GM12878 (cell line): ENCODE measurements at regions not wholly inside any gene's neighbourhood (a gene's known extent, or its start where the extent isn't known, plus 50 kb on each side); places are given as distances from the start of the nearest gene placed in this dataset.
"Not testable (repeated sequence)": the region's sequence is repeated elsewhere in the genome, so short reads cannot be mapped to it uniquely, and the experiment has no call there.

Experiments used
- ATAC-seq: fragments of 200-7000 bp; cut with Tn5 transposase; 3 replicates; pipeline ENCODE4 v1.9.1; 2020; ENCODE audit warnings: mild to moderate bottlenecking, moderate library complexity
- BruUV-seq: library from RNA; stranded (reverse); fragments of 400-500 nt; replicated peaks from 2 replicates; lab custom pipeline; 2021; lab: Mats Ljungman, UMichigan
- CTCF ChIA-PET: fragments of 300-600 bp; sonication (Branson Sonifier 250); formaldehyde crosslinking; extraction: SDS; loops from one replicate; lab custom pipeline; 2021; ENCODE audit warnings: inconsistent platforms; lab: Yijun Ruan, JAX
- POLR2A ChIA-PET: fragments of 350-600 bp; formaldehyde crosslinking; extraction: SDS; loops from one replicate; lab custom pipeline; 2021; ENCODE audit warnings: inconsistent platforms; lab: Charles Lee
- RAD21 ChIA-PET: fragments of 300-600 bp; sonication (Branson Sonifier 250); formaldehyde crosslinking; loops from one replicate; lab custom pipeline; 2023; ENCODE audit warnings: antibody characterized with exemption; ENCODE audit not compliant: unreplicated experiment; lab: Charles Lee
- SMC1A ChIA-PET: fragments of 300-600 bp; sonication (Branson Sonifier 250); formaldehyde crosslinking; loops from one replicate; lab custom pipeline; 2023; ENCODE audit not compliant: unreplicated experiment, uncharacterized antibody; lab: Charles Lee
- DNase-seq: peaks from one replicate; pipeline ENCODE4 v3.0.0-alpha.2; 2011; ENCODE audit warnings: low read depth, low spot score
- FAIRE-seq: peaks from 3 replicates; lab custom pipeline; 2011; peaks lifted over from hg19 to GRCh38; lab: Jason Lieb, UNC
- H2AFZ ChIP-seq: 2 replicates; pipeline ENCODE4 v1.6.0; 2011; ENCODE audit warnings: low read depth, low read length, control low read depth; ENCODE audit not compliant: control insufficient read depth
- H3K27ac ChIP-seq: 2 replicates; pipeline ENCODE4 v1.5.1; 2011; ENCODE audit warnings: control low read depth; ENCODE audit not compliant: control insufficient read depth, insufficient read depth
- H3K27me3 ChIP-seq, 2 experiments: replicated peaks in 1 of 2; 2 replicates each; pipeline versions ENCODE4 v1.6.0 to v1.6.1; 2011; ENCODE audit warnings: low read length in 1 of 2; ENCODE audit not compliant: control insufficient read depth in 2 of 2, insufficient read depth in 2 of 2
- H3K36me3 ChIP-seq, 2 experiments: 2 replicates each; pipeline ENCODE4 v1.5.1; 2011; ENCODE audit warnings: low read length in 1 of 2; ENCODE audit not compliant: control insufficient read depth in 2 of 2, insufficient read depth in 2 of 2
- H3K4me1 ChIP-seq: 2 replicates; pipeline ENCODE4 v1.6.1; 2011; ENCODE audit warnings: mild to moderate bottlenecking, low read length, moderate library complexity, mixed read lengths; ENCODE audit not compliant: control insufficient read depth, insufficient read depth
- H3K4me2 ChIP-seq: 2 replicates; pipeline ENCODE4 v1.6.0; 2011; ENCODE audit warnings: control low read depth; ENCODE audit not compliant: control insufficient read depth, insufficient read depth
- H3K4me3 ChIP-seq: fragments of 200-600 bp; sonication (generic); 2 replicates; pipeline ENCODE4 v1.5.1; 2016
- H3K79me2 ChIP-seq: 2 replicates; pipeline ENCODE4 v1.6.0; 2011; ENCODE audit warnings: low read length; ENCODE audit not compliant: control insufficient read depth, insufficient read depth
- H3K9ac ChIP-seq: 2 replicates; pipeline ENCODE4 v1.8.0; 2011; ENCODE audit warnings: low read length, control low read depth, mixed read lengths; ENCODE audit not compliant: control insufficient read depth, insufficient read depth
- H3K9me3 ChIP-seq: replicated peaks from 3 replicates; pipeline ENCODE4 v1.5.1; 2011; ENCODE audit warnings: mild to moderate bottlenecking, low read length; ENCODE audit not compliant: control insufficient read depth, insufficient read depth
- H4K20me1 ChIP-seq: 2 replicates; pipeline ENCODE4 v1.6.0; 2011; ENCODE audit not compliant: control insufficient read depth, insufficient read depth
- BACH1 ChIP-seq: fragments of 450-650 bp; IDR thresholded peaks from 2 replicates; pipeline ENCODE4 v1.6.1; 2017; ENCODE audit warnings: mild to moderate bottlenecking, borderline replicate concordance
- BHLHE40 ChIP-seq, 2 experiments: fragments of 450-650 bp in 1 of 2; IDR thresholded peaks; 2 replicates each; pipeline ENCODE4 v1.6.1; 2011 to 2017; ENCODE audit warnings: low read depth in 2 of 2, borderline replicate concordance in 1 of 2, improper control_type of control experiment in 1 of 2, low read length in 1 of 2, mild to moderate bottlenecking in 1 of 2
- CBFB ChIP-seq: IDR thresholded peaks from 2 replicates; pipeline ENCODE4 v1.6.1; 2016; ENCODE audit warnings: antibody characterized with exemption, low read depth
- DPF2 ChIP-seq: fragments of 450-650 bp; IDR thresholded peaks from 2 replicates; pipeline ENCODE4 v1.6.1; 2017; ENCODE audit warnings: mild to moderate bottlenecking
- EP300 ChIP-seq, 2 experiments: fragments of 150-350 bp in 1 of 2; IDR thresholded peaks; 2 replicates each; pipeline ENCODE4 v1.6.1; 2011 to 2012; ENCODE audit warnings: low read depth in 2 of 2, low read length in 2 of 2, borderline replicate concordance in 1 of 2, improper control_type of control experiment in 1 of 2, inconsistent platforms in 1 of 2; ENCODE audit not compliant: control insufficient read depth in 1 of 2
- HDGF ChIP-seq: fragments of 450-650 bp; IDR thresholded peaks from 2 replicates; pipeline ENCODE4 v1.6.1; 2016; ENCODE audit warnings: antibody characterized with exemption
- IKZF1 ChIP-seq: fragments of 450-650 bp; conservative IDR thresholded peaks from 2 replicates; pipeline ENCODE4 v1.6.1; 2017; ENCODE audit warnings: antibody characterized with exemption, mild to moderate bottlenecking
- IKZF2 ChIP-seq, 2 experiments: fragments of 450-650 bp; IDR thresholded peaks; 2 replicates each; pipeline ENCODE4 v1.6.1; 2017; ENCODE audit warnings: mild to moderate bottlenecking in 2 of 2, moderate library complexity in 2 of 2
- JUNB ChIP-seq: IDR thresholded peaks from 2 replicates; pipeline ENCODE4 v1.6.1; 2016; ENCODE audit warnings: antibody characterized with exemption, mild to moderate bottlenecking
- MTA3 ChIP-seq: IDR thresholded peaks from 2 replicates; pipeline ENCODE4 v1.6.1; 2012; ENCODE audit warnings: low read length, inconsistent platforms, borderline replicate concordance
- NR2F1 ChIP-seq: fragments of 450-650 bp; conservative IDR thresholded peaks from 2 replicates; pipeline ENCODE4 v1.6.1; 2017; ENCODE audit warnings: mild to moderate bottlenecking
- RELA ChIP-seq: fragments of 450-650 bp; IDR thresholded peaks from 2 replicates; pipeline ENCODE4 v1.8.0; 2014; ENCODE audit warnings: borderline replicate concordance; ENCODE audit not compliant: partially characterized antibody
- RELB ChIP-seq: fragments of 450-650 bp; IDR thresholded peaks from 2 replicates; pipeline ENCODE4 v1.6.1; 2017; ENCODE audit warnings: low read depth, mild to moderate bottlenecking, moderate library complexity
- SMAD1 ChIP-seq: fragments of 450-650 bp; IDR thresholded peaks from 2 replicates; pipeline ENCODE4 v1.6.1; 2018; ENCODE audit warnings: mild to moderate bottlenecking, low read depth; ENCODE audit not compliant: partially characterized antibody
- TCF12 ChIP-seq: IDR thresholded peaks from 2 replicates; pipeline ENCODE4 v1.6.1; 2011; ENCODE audit warnings: low read depth, mild to moderate bottlenecking, low read length
- TCF7 ChIP-seq: IDR thresholded peaks from 2 replicates; pipeline ENCODE4 v1.6.1; 2014; ENCODE audit warnings: antibody characterized with exemption, borderline replicate concordance
- ZBED1 ChIP-seq: IDR thresholded peaks from 2 replicates; pipeline ENCODE4 v1.6.1; 2016; ENCODE audit warnings: borderline replicate concordance
- ZNF217 ChIP-seq: fragments of 450-650 bp; IDR thresholded peaks from 2 replicates; pipeline ENCODE4 v1.6.1; 2017; ENCODE audit warnings: antibody characterized with exemption, mild to moderate bottlenecking
- WGBS: methylation state at CpG from one replicate; pipeline ENCODE4 v1.1.6; 2016; ENCODE audit warnings: low lambda C conversion rate; ENCODE audit not compliant: insufficient replicate concordance, insufficient coverage; ENCODE audit errors: missing lambda C conversion rate; 5-methylcytosine and 5-hydroxymethylcytosine counted together
- in situ Hi-C: fragments of 300-500 bp; cut with MboI; formaldehyde crosslinking; loops from 9 replicates; pipeline ENCODE4 v1.14.3; 2018; ENCODE audit warnings: mixed read lengths
- intact Hi-C: fragments of 100-400 bp; cut with micrococcal nuclease; formaldehyde crosslinking; loops from one replicate; pipeline ENCODE4 v1.14.2; 2022; ENCODE audit not compliant: unreplicated experiment
- TF ChIP-seq, protein P1 (sequence below): fragments of 450-650 bp; IDR thresholded peaks from 2 replicates; pipeline ENCODE4 v1.6.1; 2016; ENCODE audit warnings: mild to moderate bottlenecking
- TF ChIP-seq, protein P2 (sequence below): IDR thresholded peaks from 2 replicates; pipeline ENCODE4 v1.6.1; 2011; ENCODE audit warnings: borderline replicate concordance, low read depth, mild to moderate bottlenecking, moderate library complexity, low read length; ENCODE audit not compliant: insufficient read depth, poor library complexity, severe bottlenecking

- peak overlapping the region; percentile 7; the same call in 1 of the 2 replicates for H2AFZ ChIP-seq
- ChIA-PET POLR2A (interaction anchor here (0.5 to 1.7 kb wide), 4 partner anchors 23 to 621 kb away, joined by 3 to 4 read pairs (median 4); no protein-coding TSS in a partner anchor), CTCF (interaction anchor here (0.6 to 2.5 kb wide), 5 partner anchors 23 to 339 kb away, joined by 3 to 13 read pairs (median 3); no protein-coding TSS in a partner anchor), SMC1A (interaction anchor here (0.5 to 2.8 kb wide), 5 partner anchors 22 to 1480 kb away, joined by 3 to 17 read pairs (median 5); partner anchors contain the start of gene FASTK)
- RAD21 ChIA-PET, H4K20me1 ChIP-seq, BruUV-seq, in situ Hi-C loops, H3K9me3 ChIP-seq, H3K27me3 ChIP-seq, H3K79me2 ChIP-seq: not testable (repeated sequence)
- H3K4me3 ChIP-seq: peak overlapping the region; percentile 29; the same call in 1 of the 2 replicates
- ATAC-seq (peak; percentile 94), FAIRE-seq (peak; percentile 96), DNase-seq (peak; percentile 90)
- peak overlapping the region; percentile 91 for H3K4me2 ChIP-seq
- peak overlapping the region; percentile 44; the same call in 1 of the 2 replicates for H3K9ac ChIP-seq
- intact Hi-C loops: loop anchor here (1.0 to 5.0 kb wide), 2 partner anchors 24 to 103 kb away; partner anchors contain the start of gene ZNF746
- H3K27ac ChIP-seq: peak overlapping the region; percentile 93
- H3K4me1 ChIP-seq: peaks cover 21% of the 10 kb centered on the region
- 4% methylated on average over 21 of the region's 21 CpGs for WGBS
- peaks cover 8 to 16% of the 10 kb centered on the region in 2 experiments for H3K36me3 ChIP-seq
- peak; percentile 92 for TF ChIP-seq RELB
- peak; percentile 97 for TF ChIP-seq IKZF1
- peak; percentile 69; the same call in 1 of the 2 replicates for TF ChIP-seq TCF12
- TF ChIP-seq JUNB: peak; percentile 91
- TF ChIP-seq, protein P1, sequence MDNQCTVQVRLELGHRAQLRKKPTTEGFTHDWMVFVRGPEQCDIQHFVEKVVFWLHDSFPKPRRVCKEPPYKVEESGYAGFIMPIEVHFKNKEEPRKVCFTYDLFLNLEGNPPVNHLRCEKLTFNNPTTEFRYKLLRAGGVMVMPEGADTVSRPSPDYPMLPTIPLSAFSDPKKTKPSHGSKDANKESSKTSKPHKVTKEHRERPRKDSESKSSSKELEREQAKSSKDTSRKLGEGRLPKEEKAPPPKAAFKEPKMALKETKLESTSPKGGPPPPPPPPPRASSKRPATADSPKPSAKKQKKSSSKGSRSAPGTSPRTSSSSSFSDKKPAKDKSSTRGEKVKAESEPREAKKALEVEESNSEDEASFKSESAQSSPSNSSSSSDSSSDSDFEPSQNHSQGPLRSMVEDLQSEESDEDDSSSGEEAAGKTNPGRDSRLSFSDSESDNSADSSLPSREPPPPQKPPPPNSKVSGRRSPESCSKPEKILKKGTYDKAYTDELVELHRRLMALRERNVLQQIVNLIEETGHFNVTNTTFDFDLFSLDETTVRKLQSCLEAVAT: peak; percentile 92
- peak; percentile 86 for TF ChIP-seq CBFB
- TF ChIP-seq RELA: peak; percentile 51
- TF ChIP-seq BHLHE40 (IDR thresholded peaks at IDR 0.05; ENCODE audit: borderline replicate concordance in 1 of 2, low read depth in 2 of 2, low read length in 1 of 2): peak; percentile 75 to 92
- TF ChIP-seq EP300 (IDR thresholded peaks at IDR 0.05; ENCODE audit: borderline replicate concordance in 1 of 2, control insufficient read depth in 1 of 2, low read depth in 2 of 2, low read length in 2 of 2): peak; percentile 73 to 74
- TF ChIP-seq MTA3: peak; percentile 54; the same call in 1 of the 2 replicates
- TF ChIP-seq TCF7: 0 out of 2 replicates have a peak, but pooled peaks have one; percentile 63
- TF ChIP-seq, protein P2, sequence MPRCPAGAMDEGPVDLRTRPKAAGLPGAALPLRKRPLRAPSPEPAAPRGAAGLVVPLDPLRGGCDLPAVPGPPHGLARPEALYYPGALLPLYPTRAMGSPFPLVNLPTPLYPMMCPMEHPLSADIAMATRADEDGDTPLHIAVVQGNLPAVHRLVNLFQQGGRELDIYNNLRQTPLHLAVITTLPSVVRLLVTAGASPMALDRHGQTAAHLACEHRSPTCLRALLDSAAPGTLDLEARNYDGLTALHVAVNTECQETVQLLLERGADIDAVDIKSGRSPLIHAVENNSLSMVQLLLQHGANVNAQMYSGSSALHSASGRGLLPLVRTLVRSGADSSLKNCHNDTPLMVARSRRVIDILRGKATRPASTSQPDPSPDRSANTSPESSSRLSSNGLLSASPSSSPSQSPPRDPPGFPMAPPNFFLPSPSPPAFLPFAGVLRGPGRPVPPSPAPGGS: peak; percentile 45
- peak; percentile 90 for TF ChIP-seq HDGF
- TF ChIP-seq ZNF217: peak; percentile 93
- TF ChIP-seq IKZF2 (IDR thresholded peaks at IDR 0.05): peak; percentile 98 to 99
- TF ChIP-seq SMAD1: peak; percentile 23
- TF ChIP-seq NR2F1: peak; percentile 88
- TF ChIP-seq ZBED1: peak; percentile 93; the same call in 1 of the 2 replicates
- TF ChIP-seq DPF2: peak; percentile 98
- peak; percentile 93; the same call in 1 of the 2 replicates for TF ChIP-seq BACH1
Observed at GRCh38 chr7:149600669-149601330, 103.2 kb upstream of the ZNF746 start.
